ENCODE measurements at regions not wholly inside any gene's neighbourhood (a gene's known extent, or its start where the extent isn't known, plus 50 kb on each side); places are given as distances from the start of the nearest gene placed in this dataset.
"Not testable (repeated sequence)": the region's sequence is repeated elsewhere in the genome, so short reads cannot be mapped to it uniquely, and the experiment has no call there.

DNA sequence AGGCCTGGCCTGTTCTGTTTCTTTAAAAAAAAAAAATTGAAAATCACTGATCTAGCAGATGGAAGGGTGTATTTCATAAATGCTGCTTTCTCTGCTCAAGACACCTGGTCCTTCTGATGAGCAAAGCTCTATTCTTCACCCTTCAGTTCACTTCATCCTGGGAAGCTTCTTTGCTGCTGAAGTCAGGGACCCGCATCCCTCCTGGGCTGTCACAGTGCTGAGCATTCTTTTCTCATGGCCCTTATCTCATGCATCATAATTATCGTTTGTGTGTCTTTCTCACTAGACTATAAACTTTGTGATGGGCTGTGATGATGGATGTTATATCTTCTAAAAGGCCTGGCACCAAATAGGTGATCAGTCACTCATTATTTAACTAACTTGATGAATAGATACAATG, 461.0 kb downstream of the GADD45G start:
- Mint-ChIP-seq H3K27ac (no peak overlapping the region), H3K4me1 (ENCODE audit: low read depth) (no peaks in the 10 kb centered on the region), H3K4me3 (no peak overlapping the region), H3K9me3 (no peaks in the 10 kb centered on the region), H3K36me3 (ENCODE audit: low read depth) (no peaks in the 10 kb centered on the region), H3K27me3 (peaks cover 35% of the 10 kb centered on the region)
- no peak for DNase-seq

- Mint-ChIP-seq H3K4me1 (ENCODE audit: low read depth) (no peaks in the 10 kb centered on the region), H3K27me3 (peaks cover 53% of the 10 kb centered on the region), H3K36me3 (ENCODE audit: low read depth) (no peaks in the 10 kb centered on the region), H3K9me3 (no peaks in the 10 kb centered on the region), H3K27ac (no peak overlapping the region), H3K4me3 (no peak overlapping the region)
- DNase-seq: no peak
Measured at GRCh38 chr9:90069085-90069484, 464.3 kb downstream of the GADD45G start.

GRCh38 chr9:90070056-90070455, 465.2 kb downstream of the GADD45G start:
- Mint-ChIP-seq H3K4me3 (no peak overlapping the region), H3K27ac (no peak overlapping the region), H3K27me3 (peaks cover 60% of the 10 kb centered on the region), H3K36me3 (ENCODE audit: low read depth) (no peaks in the 10 kb centered on the region), H3K9me3 (no peaks in the 10 kb centered on the region), H3K4me1 (ENCODE audit: low read depth) (no peaks in the 10 kb centered on the region)
- DNase-seq: no peak

GRCh38 chr9:90070469-90070868, 465.7 kb downstream of the GADD45G start:
- Mint-ChIP-seq H3K27ac (no peak overlapping the region), H3K27me3 (peaks cover 61% of the 10 kb centered on the region), H3K4me1 (ENCODE audit: low read depth) (no peaks in the 10 kb centered on the region), H3K9me3 (no peaks in the 10 kb centered on the region), H3K36me3 (ENCODE audit: low read depth) (no peaks in the 10 kb centered on the region), H3K4me3 (no peak overlapping the region)
- DNase-seq: no peak

GRCh38 chr9:90070931-90071660, 466.3 kb downstream of the GADD45G start:
- H3K4me1 Mint-ChIP-seq (ENCODE audit: low read depth): no peaks in the 10 kb centered on the region
- H3K27ac Mint-ChIP-seq: no peak overlapping the region
- H3K36me3 Mint-ChIP-seq (ENCODE audit: low read depth): no peaks in the 10 kb centered on the region
- no peak overlapping the region for H3K4me3 Mint-ChIP-seq
- no peak for DNase-seq
- H3K9me3 Mint-ChIP-seq: no peaks in the 10 kb centered on the region
- H3K27me3 Mint-ChIP-seq: peaks cover 67% of the 10 kb centered on the region

DNA sequence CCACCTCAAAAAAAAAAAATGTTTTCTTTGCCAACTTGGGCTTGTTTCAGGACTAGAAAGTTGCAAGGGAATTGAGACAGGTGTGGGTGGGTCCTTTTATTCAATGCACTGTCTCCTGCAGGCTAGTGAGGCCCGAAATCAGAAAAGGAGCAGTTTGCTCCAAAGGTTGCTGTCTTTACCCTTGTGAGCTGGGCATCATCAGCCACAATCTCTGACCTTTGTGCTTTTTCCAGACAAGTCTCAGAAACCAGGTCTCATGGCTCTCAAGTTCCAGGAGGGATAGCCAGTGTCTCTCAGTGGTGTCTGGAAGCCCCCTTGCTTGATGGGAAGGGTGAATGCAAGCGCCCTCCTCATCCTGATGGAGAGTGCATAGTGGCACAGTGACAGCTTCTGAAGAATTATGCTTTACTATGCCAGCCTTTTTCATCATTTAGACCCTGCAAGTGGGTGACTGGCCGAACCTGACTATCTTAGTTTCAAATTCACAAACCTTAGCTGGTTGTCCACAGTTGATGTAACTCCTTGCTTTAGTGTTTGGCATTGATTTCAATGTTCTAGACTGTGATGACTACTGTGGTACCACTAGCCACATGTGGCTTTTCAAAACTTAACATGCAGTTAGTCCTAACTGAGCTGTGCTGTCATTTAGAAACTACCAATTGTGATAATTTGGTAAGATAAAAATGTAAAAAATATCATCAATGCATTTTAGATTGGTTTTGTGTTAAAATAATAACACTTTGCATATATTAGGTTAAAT, 468.6 kb downstream of the GADD45G start:
- no peaks in the 10 kb centered on the region for H3K9me3 Mint-ChIP-seq
- no peak for DNase-seq
- peaks cover 73% of the 10 kb centered on the region for H3K27me3 Mint-ChIP-seq
- H3K27ac Mint-ChIP-seq: no peak overlapping the region
- H3K4me3 Mint-ChIP-seq: no peak overlapping the region
- H3K36me3 Mint-ChIP-seq (ENCODE audit: low read depth): no peaks in the 10 kb centered on the region
- peaks cover 7% of the 10 kb centered on the region for H3K4me1 Mint-ChIP-seq (ENCODE audit: low read depth)

GRCh38 chr9:90074316-90074962, 469.6 kb downstream of the GADD45G start:
- DNase-seq: no peak
- Mint-ChIP-seq H3K4me3 (no peak overlapping the region), H3K27me3 (peaks cover 74% of the 10 kb centered on the region), H3K36me3 (ENCODE audit: low read depth) (no peaks in the 10 kb centered on the region), H3K4me1 (ENCODE audit: low read depth) (peaks cover 12% of the 10 kb centered on the region), H3K27ac (no peak overlapping the region), H3K9me3 (no peaks in the 10 kb centered on the region)

GRCh38 chr9:90077598-90077997, 472.8 kb downstream of the GADD45G start:
- not testable (repeated sequence) for H3K27ac Mint-ChIP-seq; H3K9me3 Mint-ChIP-seq; DNase-seq; H3K4me3 Mint-ChIP-seq; H3K36me3 Mint-ChIP-seq (ENCODE audit: low read depth)
- peaks cover 67% of the 10 kb centered on the region for H3K27me3 Mint-ChIP-seq
- peaks cover 12% of the 10 kb centered on the region for H3K4me1 Mint-ChIP-seq (ENCODE audit: low read depth)

- H3K27ac Mint-ChIP-seq: no peak overlapping the region
- no peak for DNase-seq
- peaks cover 68% of the 10 kb centered on the region for H3K27me3 Mint-ChIP-seq
- no peaks in the 10 kb centered on the region for H3K9me3 Mint-ChIP-seq
- peaks cover 12% of the 10 kb centered on the region for H3K4me1 Mint-ChIP-seq (ENCODE audit: low read depth)
- no peak overlapping the region for H3K4me3 Mint-ChIP-seq
- no peaks in the 10 kb centered on the region for H3K36me3 Mint-ChIP-seq (ENCODE audit: low read depth)
Measured at GRCh38 chr9:90078988-90079421, 474.2 kb downstream of the GADD45G start.

GRCh38 chr9:90085633-90086032, 480.8 kb downstream of the GADD45G start:
- no peak for DNase-seq
- no peaks in the 10 kb centered on the region for H3K9me3 Mint-ChIP-seq
- no peaks in the 10 kb centered on the region for H3K4me1 Mint-ChIP-seq (ENCODE audit: low read depth)
- peaks cover 30% of the 10 kb centered on the region for H3K27me3 Mint-ChIP-seq
- no peak overlapping the region for H3K27ac Mint-ChIP-seq
- no peaks in the 10 kb centered on the region for H3K36me3 Mint-ChIP-seq (ENCODE audit: low read depth)
- no peak overlapping the region for H3K4me3 Mint-ChIP-seq

GRCh38 chr9:90086101-90086511, 481.3 kb downstream of the GADD45G start:
- H3K36me3 Mint-ChIP-seq (ENCODE audit: low read depth): no peaks in the 10 kb centered on the region
- no peak overlapping the region for H3K4me3 Mint-ChIP-seq
- H3K27me3 Mint-ChIP-seq: peaks cover 27% of the 10 kb centered on the region
- no peaks in the 10 kb centered on the region for H3K9me3 Mint-ChIP-seq
- no peak overlapping the region for H3K27ac Mint-ChIP-seq
- no peak for DNase-seq
- H3K4me1 Mint-ChIP-seq (ENCODE audit: low read depth): no peaks in the 10 kb centered on the region

DNA sequence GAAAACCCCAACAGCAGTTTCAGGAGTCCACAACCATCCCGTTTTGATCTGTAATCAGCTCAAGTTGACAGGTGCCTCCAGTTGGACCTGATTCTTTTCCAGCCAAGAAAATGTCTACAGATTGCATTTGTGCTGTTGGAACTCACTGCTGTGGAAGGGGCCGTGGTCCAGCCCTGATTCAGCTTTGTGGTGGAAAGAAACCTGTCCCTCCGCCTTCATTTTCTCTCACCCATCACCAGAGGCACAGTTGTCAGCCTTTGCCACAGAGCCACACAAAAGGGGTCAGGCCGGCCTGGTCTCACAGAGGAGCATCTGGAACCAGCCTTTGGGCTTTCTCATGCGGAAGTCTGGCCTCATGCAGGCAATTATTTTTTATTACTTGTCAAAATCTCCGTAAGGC, 483.6 kb downstream of the GADD45G start:
- H3K36me3 Mint-ChIP-seq (ENCODE audit: low read depth): no peaks in the 10 kb centered on the region
- H3K4me3 Mint-ChIP-seq: no peak overlapping the region
- peaks cover 17% of the 10 kb centered on the region for H3K4me1 Mint-ChIP-seq (ENCODE audit: low read depth)
- no peaks in the 10 kb centered on the region for H3K9me3 Mint-ChIP-seq
- no peak overlapping the region for H3K27ac Mint-ChIP-seq
- no peak for DNase-seq
- H3K27me3 Mint-ChIP-seq: peaks cover 18% of the 10 kb centered on the region

DNA sequence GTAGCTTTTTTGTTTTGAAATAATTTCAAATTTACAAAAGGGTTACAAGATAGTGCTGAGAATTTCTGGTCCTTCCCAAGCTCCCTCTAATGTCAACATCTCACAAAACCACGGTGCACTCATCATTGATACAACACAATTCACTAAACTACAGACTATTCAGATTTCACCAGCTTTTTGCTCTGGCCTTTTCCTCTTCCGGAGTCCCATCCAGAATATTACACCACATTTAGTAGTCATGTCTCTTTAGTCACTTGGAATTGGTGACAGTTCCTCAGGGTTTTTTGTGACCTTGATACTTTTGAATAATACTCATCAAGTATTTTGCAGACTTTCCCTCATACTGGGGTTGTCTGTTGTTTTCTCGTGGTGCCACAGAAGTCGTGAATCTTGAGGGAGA, 484.0 kb downstream of the GADD45G start:
- H3K4me3 Mint-ChIP-seq: no peak overlapping the region
- H3K36me3 Mint-ChIP-seq (ENCODE audit: low read depth): no peaks in the 10 kb centered on the region
- no peak for DNase-seq
- H3K4me1 Mint-ChIP-seq (ENCODE audit: low read depth): peaks cover 21% of the 10 kb centered on the region
- peaks cover 23% of the 10 kb centered on the region for H3K27me3 Mint-ChIP-seq
- H3K9me3 Mint-ChIP-seq: no peaks in the 10 kb centered on the region
- no peak overlapping the region for H3K27ac Mint-ChIP-seq

GRCh38 chr9:90090997-90091396, 486.2 kb downstream of the GADD45G start:
- Mint-ChIP-seq H3K4me1 (ENCODE audit: low read depth) (peaks cover 23% of the 10 kb centered on the region), H3K27me3 (peaks cover 31% of the 10 kb centered on the region), H3K9me3 (no peaks in the 10 kb centered on the region), H3K36me3 (ENCODE audit: low read depth) (no peaks in the 10 kb centered on the region), H3K4me3 (no peak overlapping the region), H3K27ac (no peak overlapping the region)
- DNase-seq: no peak

GRCh38 chr9:90092508-90092907, 487.7 kb downstream of the GADD45G start:
- Mint-ChIP-seq H3K27ac (no peak overlapping the region), H3K4me1 (ENCODE audit: low read depth) (peaks cover 23% of the 10 kb centered on the region), H3K4me3 (no peak overlapping the region), H3K27me3 (peaks cover 44% of the 10 kb centered on the region), H3K9me3 (no peaks in the 10 kb centered on the region), H3K36me3 (ENCODE audit: low read depth) (no peaks in the 10 kb centered on the region)
- DNase-seq: no peak

Measured in activated T-cell treated with anti-CD3 and anti-CD28 coated beads, Interleukin-2, amount 50 U/mL, for 24 hours (primary cell).